H1 (cell line): ENCODE measurements at regions not wholly inside any gene's neighbourhood (a gene's known extent, or its start where the extent isn't known, plus 50 kb on each side); places are given as distances from the start of the nearest gene placed in this dataset.

Experiments
- CHD1 ChIP-seq: IDR thresholded peaks from 2 replicates; pipeline ENCODE4 v1.6.1; 2012; ENCODE audit warnings: low read depth, low read length, improper control_type of control experiment
- CHD2 ChIP-seq: IDR thresholded peaks from 2 replicates; pipeline ENCODE4 v1.6.1; 2012; ENCODE audit warnings: low read length, improper control_type of control experiment
- EP300 ChIP-seq, 2 experiments: IDR thresholded peaks; 1 replicate in 1 of 2; 2 replicates in 1 of 2; pipeline ENCODE4 v1.6.1; 2011 to 2012; ENCODE audit warnings: low read depth in 2 of 2, low read length in 2 of 2, mild to moderate bottlenecking in 2 of 2, borderline replicate concordance in 1 of 2, inconsistent platforms in 1 of 2, moderate library complexity in 1 of 2
- POLR2AphosphoS5 ChIP-seq: IDR thresholded peaks from 2 replicates; pipeline ENCODE4 v1.6.1; 2011; ENCODE audit warnings: low read depth, low read length
- TBP ChIP-seq: IDR thresholded peaks from 2 replicates; pipeline ENCODE4 v1.6.1; 2011; ENCODE audit warnings: low read depth, low read length, improper control_type of control experiment
- TF ChIP-seq, protein P1 (sequence below): IDR thresholded peaks from 2 replicates; pipeline ENCODE4 v1.6.1; 2012; ENCODE audit warnings: inconsistent platforms

GRCh38 chr1:29725262-29725661 is 488.9 kb downstream of the PTPRU start (continued):
- TF ChIP-seq, protein P1, sequence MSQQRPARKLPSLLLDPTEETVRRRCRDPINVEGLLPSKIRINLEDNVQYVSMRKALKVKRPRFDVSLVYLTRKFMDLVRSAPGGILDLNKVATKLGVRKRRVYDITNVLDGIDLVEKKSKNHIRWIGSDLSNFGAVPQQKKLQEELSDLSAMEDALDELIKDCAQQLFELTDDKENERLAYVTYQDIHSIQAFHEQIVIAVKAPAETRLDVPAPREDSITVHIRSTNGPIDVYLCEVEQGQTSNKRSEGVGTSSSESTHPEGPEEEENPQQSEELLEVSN: no peak
- no peak for TF ChIP-seq EP300 (IDR thresholded peaks at IDR 0.05; ENCODE audit: borderline replicate concordance in 1 of 2, low read depth in 2 of 2, low read length in 2 of 2)
- TF ChIP-seq CHD2: no peak
- no peak for TF ChIP-seq TBP
- TF ChIP-seq CHD1: no peak
- TF ChIP-seq POLR2AphosphoS5: no peak
- TF ChIP-seq, all 59 proteins: peak for 0
